ENCODE measurements at regions not wholly inside any gene's neighbourhood (a gene's known extent, or its start where the extent isn't known, plus 50 kb on each side); places are given as distances from the start of the nearest gene placed in this dataset.
A peak's percentile ranks its signal among the peaks of the same experiment; 100 is the strongest.
"Not testable (repeated sequence)": the region's sequence is repeated elsewhere in the genome, so short reads cannot be mapped to it uniquely, and the experiment has no call there.

DNA sequence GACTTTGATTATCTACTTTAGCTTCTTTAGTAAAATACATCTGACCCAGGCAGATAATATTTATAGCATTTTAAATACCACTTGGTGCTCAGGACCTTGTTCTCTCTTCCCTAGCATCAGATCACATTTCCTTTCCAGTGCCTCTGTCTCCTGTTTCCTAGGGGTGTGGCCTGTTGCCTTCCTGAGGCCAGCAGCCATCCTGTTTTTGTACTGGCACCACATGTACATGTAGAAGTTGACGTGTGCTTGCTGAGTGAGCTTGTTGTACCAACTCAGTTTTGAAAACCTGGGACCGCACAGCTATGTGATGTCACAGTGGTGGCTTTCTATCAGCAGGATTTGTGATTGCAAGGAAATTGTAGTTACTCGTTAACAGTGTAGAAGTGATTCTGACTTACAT is 167.6 kb upstream of the PLGLB1 start:
- not testable (repeated sequence) for H3K4me3 ChIP-seq (ENCODE audit: low read length); H3K9me2 ChIP-seq (replicated peaks; ENCODE audit: insufficient read depth, low read length); H3K27me3 ChIP-seq (ENCODE audit: low read length); H4K20me1 ChIP-seq (ENCODE audit: insufficient read depth, low read depth, low read length); H3K9ac ChIP-seq (ENCODE audit: low read length); H3K4me1 ChIP-seq (ENCODE audit: low read length); H3K4me2 ChIP-seq (ENCODE audit: low read depth, low read length, poor library complexity, severe bottlenecking); DNase-seq; H3K36me3 ChIP-seq (ENCODE audit: insufficient read depth, low read length); H3K27ac ChIP-seq (ENCODE audit: low read length); H2AFZ ChIP-seq (ENCODE audit: low read length); H3K9me3 ChIP-seq (ENCODE audit: low read length); H3K79me2 ChIP-seq (ENCODE audit: low read length)

GRCh38 chr2:87193336-87193735 is 171.7 kb upstream of the PLGLB1 start:
- not testable (repeated sequence) for H3K27me3 ChIP-seq (ENCODE audit: low read length); H3K4me1 ChIP-seq (ENCODE audit: low read length); H3K27ac ChIP-seq (ENCODE audit: low read length); H3K4me3 ChIP-seq (ENCODE audit: low read length); H2AFZ ChIP-seq (ENCODE audit: low read length); H4K20me1 ChIP-seq (ENCODE audit: insufficient read depth, low read depth, low read length); H3K36me3 ChIP-seq (ENCODE audit: insufficient read depth, low read length); DNase-seq; H3K9ac ChIP-seq (ENCODE audit: low read length); H3K9me2 ChIP-seq (replicated peaks; ENCODE audit: insufficient read depth, low read length); H3K4me2 ChIP-seq (ENCODE audit: low read depth, low read length, poor library complexity, severe bottlenecking); H3K79me2 ChIP-seq (ENCODE audit: low read length); H3K9me3 ChIP-seq (ENCODE audit: low read length)

DNA sequence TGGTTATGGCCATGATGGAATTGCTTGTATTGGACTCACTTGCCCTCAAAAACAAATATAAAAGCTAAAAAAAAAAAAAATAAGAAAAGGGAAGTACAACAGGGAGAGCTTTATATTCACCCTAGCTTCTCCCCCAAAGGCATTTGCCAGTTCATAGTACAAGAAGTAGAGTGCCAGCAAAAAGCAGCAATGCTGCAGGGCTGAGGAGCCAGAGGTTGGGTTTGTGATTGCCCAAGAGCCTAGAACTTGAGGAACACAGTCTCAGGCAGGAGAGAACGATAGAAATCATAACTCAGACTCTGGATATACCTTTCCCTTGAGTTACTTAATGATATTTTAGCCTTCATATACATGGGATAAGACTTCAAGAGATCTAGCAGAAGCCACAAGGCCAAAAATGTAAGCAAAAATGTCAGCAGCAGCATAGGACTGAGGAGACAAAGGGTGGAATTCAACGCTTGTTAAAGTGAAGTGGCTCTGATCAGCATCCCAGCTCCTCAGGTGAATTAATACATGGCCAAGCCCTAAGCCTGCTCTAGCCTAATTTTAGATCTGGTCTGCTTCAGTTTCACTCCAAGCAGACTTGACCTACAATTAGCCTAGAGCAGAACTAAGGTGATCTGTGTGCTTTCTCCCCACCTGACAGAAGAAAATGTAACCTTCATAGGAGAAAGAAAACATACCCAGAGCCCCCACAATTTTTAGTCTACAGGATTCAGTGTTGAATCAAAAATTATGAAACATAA is 172.8 kb upstream of the PLGLB1 start:
- not testable (repeated sequence) for DNase-seq; H3K9ac ChIP-seq (ENCODE audit: low read length); H3K27me3 ChIP-seq (ENCODE audit: low read length); H3K79me2 ChIP-seq (ENCODE audit: low read length); H3K4me1 ChIP-seq (ENCODE audit: low read length); H3K9me2 ChIP-seq (replicated peaks; ENCODE audit: insufficient read depth, low read length); H3K4me3 ChIP-seq (ENCODE audit: low read length); H2AFZ ChIP-seq (ENCODE audit: low read length); H3K4me2 ChIP-seq (ENCODE audit: low read depth, low read length, poor library complexity, severe bottlenecking); H3K36me3 ChIP-seq (ENCODE audit: insufficient read depth, low read length); H4K20me1 ChIP-seq (ENCODE audit: insufficient read depth, low read depth, low read length); H3K9me3 ChIP-seq (ENCODE audit: low read length); H3K27ac ChIP-seq (ENCODE audit: low read length)

DNA sequence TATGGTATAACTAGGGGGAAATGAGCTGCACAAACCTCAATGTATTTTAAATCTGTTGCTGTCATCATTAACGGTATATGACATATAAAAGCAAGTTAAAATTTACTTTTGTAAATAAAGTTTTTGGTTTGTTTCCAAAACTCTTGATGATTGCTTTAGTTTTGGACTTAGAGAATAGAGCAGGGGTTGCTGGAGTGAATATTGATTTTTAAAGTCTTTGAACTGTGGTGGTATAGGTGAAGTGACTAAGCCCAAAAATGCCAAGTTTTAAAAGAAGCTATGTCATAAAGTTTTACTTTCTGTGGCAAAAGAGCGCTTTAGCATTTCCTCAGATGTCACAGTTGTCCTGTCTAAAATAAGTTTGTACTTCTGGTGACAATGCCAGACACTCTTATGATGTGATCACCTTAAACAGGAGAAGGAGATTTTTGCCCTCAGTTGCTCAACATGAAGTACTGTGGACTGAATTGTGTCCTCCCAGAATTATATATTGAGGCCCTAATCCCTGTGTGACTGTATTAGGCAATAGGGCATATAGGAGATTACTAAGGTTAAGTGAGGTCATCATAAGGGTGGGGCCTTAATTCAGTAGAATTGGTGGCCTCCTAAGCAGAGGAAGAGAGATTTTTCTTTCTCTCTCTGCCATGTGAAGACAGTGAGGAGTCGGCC is 175.2 kb upstream of the PLGLB1 start:
- not testable (repeated sequence) for H3K79me2 ChIP-seq (ENCODE audit: low read length); H3K4me1 ChIP-seq (ENCODE audit: low read length); H3K36me3 ChIP-seq (ENCODE audit: insufficient read depth, low read length); H3K9me2 ChIP-seq (replicated peaks; ENCODE audit: insufficient read depth, low read length); H3K4me3 ChIP-seq (ENCODE audit: low read length); H3K9ac ChIP-seq (ENCODE audit: low read length); DNase-seq; H3K27me3 ChIP-seq (ENCODE audit: low read length); H2AFZ ChIP-seq (ENCODE audit: low read length); H3K9me3 ChIP-seq (ENCODE audit: low read length); H4K20me1 ChIP-seq (ENCODE audit: insufficient read depth, low read depth, low read length); H3K4me2 ChIP-seq (ENCODE audit: low read depth, low read length, poor library complexity, severe bottlenecking); H3K27ac ChIP-seq (ENCODE audit: low read length)

GRCh38 chr2:87198422-87198821 is 176.8 kb upstream of the PLGLB1 start:
- H3K79me2 ChIP-seq (ENCODE audit: low read length); H2AFZ ChIP-seq (ENCODE audit: low read length); H3K27ac ChIP-seq (ENCODE audit: low read length); H3K4me3 ChIP-seq (ENCODE audit: low read length); H3K9ac ChIP-seq (ENCODE audit: low read length); H3K9me3 ChIP-seq (ENCODE audit: low read length); H3K27me3 ChIP-seq (ENCODE audit: low read length); H3K4me1 ChIP-seq (ENCODE audit: low read length); H3K36me3 ChIP-seq (ENCODE audit: insufficient read depth, low read length); H3K4me2 ChIP-seq (ENCODE audit: low read depth, low read length, poor library complexity, severe bottlenecking); H4K20me1 ChIP-seq (ENCODE audit: insufficient read depth, low read depth, low read length); H3K9me2 ChIP-seq (replicated peaks; ENCODE audit: insufficient read depth, low read length): not testable (repeated sequence)
- peak; percentile 41 for DNase-seq

DNA sequence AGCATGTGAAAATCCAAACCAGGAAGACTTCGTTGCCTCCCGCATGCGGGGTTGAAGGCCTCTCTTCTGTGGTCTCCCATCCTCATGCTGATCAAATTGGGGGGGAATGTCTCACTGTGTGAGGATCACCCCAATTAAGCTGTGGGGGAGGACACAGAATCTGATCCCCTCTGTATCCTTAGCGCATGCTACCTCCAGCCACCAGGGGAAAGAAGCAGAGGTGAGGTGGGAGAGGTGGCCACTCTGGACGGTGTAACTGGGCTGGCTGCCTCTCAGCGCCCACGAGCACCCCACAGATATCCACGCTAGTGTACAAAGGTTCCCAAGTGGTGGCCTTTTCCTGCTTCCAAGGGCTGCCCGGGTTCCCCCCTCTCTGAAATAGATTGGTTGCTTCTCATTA is 177.6 kb upstream of the PLGLB1 start:
- H3K27me3 ChIP-seq (ENCODE audit: low read length); H3K79me2 ChIP-seq (ENCODE audit: low read length); H3K4me3 ChIP-seq (ENCODE audit: low read length); H3K4me2 ChIP-seq (ENCODE audit: low read depth, low read length, poor library complexity, severe bottlenecking); H3K36me3 ChIP-seq (ENCODE audit: insufficient read depth, low read length); H2AFZ ChIP-seq (ENCODE audit: low read length); H3K4me1 ChIP-seq (ENCODE audit: low read length); H4K20me1 ChIP-seq (ENCODE audit: insufficient read depth, low read depth, low read length); H3K27ac ChIP-seq (ENCODE audit: low read length); H3K9me2 ChIP-seq (replicated peaks; ENCODE audit: insufficient read depth, low read length); H3K9ac ChIP-seq (ENCODE audit: low read length); DNase-seq; H3K9me3 ChIP-seq (ENCODE audit: low read length): not testable (repeated sequence)

GRCh38 chr2:87204569-87205147 is 183.0 kb upstream of the PLGLB1 start:
- H3K79me2 ChIP-seq (ENCODE audit: low read length); H4K20me1 ChIP-seq (ENCODE audit: insufficient read depth, low read depth, low read length); H3K27ac ChIP-seq (ENCODE audit: low read length); H3K36me3 ChIP-seq (ENCODE audit: insufficient read depth, low read length); H3K27me3 ChIP-seq (ENCODE audit: low read length); DNase-seq; H3K9me2 ChIP-seq (replicated peaks; ENCODE audit: insufficient read depth, low read length); H3K4me1 ChIP-seq (ENCODE audit: low read length); H3K4me3 ChIP-seq (ENCODE audit: low read length); H3K9me3 ChIP-seq (ENCODE audit: low read length); H2AFZ ChIP-seq (ENCODE audit: low read length); H3K4me2 ChIP-seq (ENCODE audit: low read depth, low read length, poor library complexity, severe bottlenecking); H3K9ac ChIP-seq (ENCODE audit: low read length): not testable (repeated sequence)

GRCh38 chr2:87212938-87213337 is 191.3 kb upstream of the PLGLB1 start:
- not testable (repeated sequence) for H3K36me3 ChIP-seq (ENCODE audit: insufficient read depth, low read length); H3K4me2 ChIP-seq (ENCODE audit: low read depth, low read length, poor library complexity, severe bottlenecking); H3K4me1 ChIP-seq (ENCODE audit: low read length); H3K79me2 ChIP-seq (ENCODE audit: low read length); H3K9me2 ChIP-seq (replicated peaks; ENCODE audit: insufficient read depth, low read length); H3K27me3 ChIP-seq (ENCODE audit: low read length); H3K4me3 ChIP-seq (ENCODE audit: low read length); H3K9me3 ChIP-seq (ENCODE audit: low read length); H3K27ac ChIP-seq (ENCODE audit: low read length); H3K9ac ChIP-seq (ENCODE audit: low read length); H2AFZ ChIP-seq (ENCODE audit: low read length); DNase-seq; H4K20me1 ChIP-seq (ENCODE audit: insufficient read depth, low read depth, low read length)

Data from Karpas-422 (cell line).